KMS-11 (cell line): ENCODE measurements at regions not wholly inside any gene's neighbourhood (a gene's known extent, or its start where the extent isn't known, plus 50 kb on each side); places are given as distances from the start of the nearest gene placed in this dataset.

ENCODE experiments used
- H2AFZ ChIP-seq: fragments of 200-600 bp; sonication (generic); 2 replicates; pipeline ENCODE4 v1.6.1; 2016; ENCODE audit warnings: antibody characterized with exemption, mixed run types, low read depth
- H3K27ac ChIP-seq: fragments of 200-600 bp; sonication (generic); 2 replicates; pipeline ENCODE4 v1.6.1; 2016; ENCODE audit warnings: mild to moderate bottlenecking, mixed run types
- H3K27me3 ChIP-seq: fragments of 200-600 bp; sonication (generic); 2 replicates; pipeline ENCODE4 v1.6.1; 2017; ENCODE audit warnings: mild to moderate bottlenecking, low read depth, mixed run types, moderate library complexity; ENCODE audit not compliant: insufficient read depth
- H3K36me3 ChIP-seq: fragments of 200-600 bp; sonication (generic); 2 replicates; pipeline ENCODE4 v1.6.1; 2017; ENCODE audit warnings: mild to moderate bottlenecking, mixed run types; ENCODE audit not compliant: insufficient read depth
- H3K4me1 ChIP-seq: fragments of 200-600 bp; sonication (generic); 2 replicates; pipeline ENCODE4 v1.6.1; 2016; ENCODE audit warnings: mild to moderate bottlenecking, low read depth, mixed run types; ENCODE audit not compliant: poor library complexity, severe bottlenecking
- H3K4me2 ChIP-seq: fragments of 200-600 bp; sonication (generic); 2 replicates; pipeline ENCODE4 v1.7.0; 2016; ENCODE audit warnings: mild to moderate bottlenecking, mixed run types
- H3K4me3 ChIP-seq: fragments of 200-600 bp; sonication (generic); IDR thresholded peaks from 2 replicates; pipeline ENCODE4 v1.6.1; 2017; ENCODE audit warnings: low read depth, low read length, mixed read lengths; ENCODE audit not compliant: insufficient read depth
- H3K79me2 ChIP-seq: fragments of 200-600 bp; sonication (generic); 2 replicates; pipeline ENCODE4 v1.6.1; 2016; ENCODE audit warnings: low read depth, mixed run types; ENCODE audit not compliant: insufficient read depth
- H3K9ac ChIP-seq: fragments of 200-600 bp; sonication (generic); 2 replicates; pipeline ENCODE4 v1.6.1; 2016; ENCODE audit warnings: mild to moderate bottlenecking, mixed run types
- H4K20me1 ChIP-seq: fragments of 200-600 bp; sonication (generic); 2 replicates; pipeline ENCODE4 v1.6.1; 2016; ENCODE audit warnings: mild to moderate bottlenecking, mixed run types; ENCODE audit not compliant: insufficient read depth
- CTCF ChIP-seq: fragments of 200-600 bp; sonication (generic); conservative IDR thresholded peaks from 2 replicates; pipeline ENCODE4 v1.6.1; 2017; ENCODE audit warnings: low read depth, mild to moderate bottlenecking, antibody characterized with exemption, low read length, moderate library complexity, mixed read lengths

GRCh38 chr20:48204499-48204898 is 419.2 kb upstream of the SULF2 start:
- no peaks in the 10 kb centered on the region for H4K20me1 ChIP-seq
- H3K27ac ChIP-seq, result no peak overlapping the region
- no peak overlapping the region for H3K4me3 ChIP-seq
- no peak overlapping the region for H3K4me2 ChIP-seq
- TF ChIP-seq CTCF, result no peak
- no peaks in the 10 kb centered on the region for H3K79me2 ChIP-seq
- no peaks in the 10 kb centered on the region for H3K36me3 ChIP-seq
- peaks cover 22% of the 10 kb centered on the region; the same call in 1 of the 2 replicates for H3K27me3 ChIP-seq
- H2AFZ ChIP-seq, result no peak overlapping the region
- no peak overlapping the region for H3K9ac ChIP-seq
- H3K4me1 ChIP-seq, result no peaks in the 10 kb centered on the region

- Histone ChIP-seq H3K27me3 (peaks cover 27% of the 10 kb centered on the region; the same call in 1 of the 2 replicates), H3K27ac (no peak overlapping the region), H3K9ac (no peak overlapping the region), H3K36me3 (no peaks in the 10 kb centered on the region), H3K79me2 (no peaks in the 10 kb centered on the region), H3K4me2 (no peak overlapping the region), H2AFZ (no peak overlapping the region), H4K20me1 (no peaks in the 10 kb centered on the region), H3K4me3 (no peak overlapping the region), H3K4me1 (no peaks in the 10 kb centered on the region)
- TF ChIP-seq CTCF, result no peak
Observed at GRCh38 chr20:48203252-48203651, 418.0 kb upstream of the SULF2 start.

- Histone ChIP-seq H3K9ac (no peak overlapping the region), H3K27me3 (peaks cover 30% of the 10 kb centered on the region; the same call in 1 of the 2 replicates), H3K36me3 (no peaks in the 10 kb centered on the region), H3K4me2 (no peak overlapping the region), H3K27ac (no peak overlapping the region), H4K20me1 (no peaks in the 10 kb centered on the region), H3K4me1 (no peaks in the 10 kb centered on the region), H3K4me3 (no peak overlapping the region), H3K79me2 (no peaks in the 10 kb centered on the region), H2AFZ (no peak overlapping the region)
- TF ChIP-seq CTCF, result no peak
Observed at GRCh38 chr20:48202334-48203113, 417.2 kb upstream of the SULF2 start.

- peaks cover 32% of the 10 kb centered on the region; the same call in 1 of the 2 replicates for H3K27me3 ChIP-seq
- TF ChIP-seq CTCF, result no peak
- no peak overlapping the region for H3K9ac ChIP-seq
- no peaks in the 10 kb centered on the region for H3K36me3 ChIP-seq
- no peaks in the 10 kb centered on the region for H3K4me1 ChIP-seq
- no peaks in the 10 kb centered on the region for H3K79me2 ChIP-seq
- no peaks in the 10 kb centered on the region for H4K20me1 ChIP-seq
- H3K4me3 ChIP-seq, result no peak overlapping the region
- H3K27ac ChIP-seq, result no peak overlapping the region
- H3K4me2 ChIP-seq, result no peak overlapping the region
- H2AFZ ChIP-seq, result no peak overlapping the region
Observed at GRCh38 chr20:48201885-48202284, 416.6 kb upstream of the SULF2 start.
